ENCODE measurements at regions not wholly inside any gene's neighbourhood (a gene's known extent, or its start where the extent isn't known, plus 50 kb on each side); places are given as distances from the start of the nearest gene placed in this dataset.

DNA sequence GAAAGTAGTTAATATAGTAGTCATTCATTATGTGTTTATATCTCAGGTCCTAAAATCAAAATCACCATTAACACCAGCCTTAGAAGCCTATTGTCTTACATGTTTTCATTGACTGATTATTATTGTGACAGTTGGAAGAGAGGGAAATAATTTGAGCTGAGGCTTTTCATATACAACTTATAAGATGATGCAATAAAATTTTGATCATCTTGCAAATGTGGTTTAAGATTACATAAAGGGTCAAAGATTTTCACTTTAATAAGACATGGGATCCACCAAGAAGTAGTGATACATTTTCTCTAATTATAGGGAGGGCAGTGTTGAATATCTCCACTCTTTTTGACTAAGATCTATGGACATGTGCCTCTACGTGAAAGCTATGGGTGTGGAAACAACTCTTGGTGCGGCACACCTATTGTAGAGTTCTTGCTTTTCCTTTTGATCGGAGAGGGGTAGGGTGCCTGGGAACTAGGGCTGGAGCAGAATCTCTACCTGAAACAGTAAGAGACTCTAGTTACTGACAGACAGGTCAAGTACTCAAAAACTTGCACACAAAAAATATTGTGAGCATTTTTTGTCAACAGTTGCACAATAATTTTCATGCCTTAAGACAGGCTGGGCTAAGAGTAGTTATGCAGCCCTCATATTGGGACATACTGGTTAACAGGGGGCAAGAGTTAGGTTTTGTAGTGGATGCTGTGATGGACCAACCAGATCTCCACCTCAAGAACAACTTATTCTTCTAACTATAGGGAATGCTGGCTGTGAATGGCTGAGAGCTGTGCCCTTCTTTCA lies 139.3 kb upstream of the FST start:
- H3K4me1 Mint-ChIP-seq (ENCODE audit: low read depth) = no peaks in the 10 kb centered on the region
- H3K36me3 Mint-ChIP-seq (ENCODE audit: low read depth) = no peaks in the 10 kb centered on the region
- no peak overlapping the region for H3K27ac Mint-ChIP-seq
- H3K27me3 Mint-ChIP-seq = peaks cover 7% of the 10 kb centered on the region
- H3K9me3 Mint-ChIP-seq = peaks cover 14% of the 10 kb centered on the region
- no peak overlapping the region for H3K4me3 Mint-ChIP-seq

DNA sequence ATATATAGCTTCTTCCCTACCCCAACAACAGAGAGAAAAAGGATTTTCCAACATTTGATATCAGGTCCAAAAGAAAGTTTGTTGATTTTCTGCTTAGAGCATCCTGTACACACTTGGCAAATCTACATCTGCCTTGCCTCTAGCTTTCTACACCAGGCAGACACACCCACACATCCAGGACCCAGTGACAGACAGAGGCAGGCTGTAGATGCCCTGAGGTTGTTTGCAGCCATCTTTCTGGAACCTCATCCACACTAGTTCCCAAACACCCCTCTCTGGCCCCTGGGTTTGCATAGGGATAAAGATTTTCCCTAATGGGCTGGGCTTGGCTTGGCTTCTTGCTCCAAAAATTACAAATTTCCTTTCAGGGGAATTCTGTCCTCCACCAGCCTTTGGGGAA lies 138.2 kb upstream of the FST start:
- Mint-ChIP-seq H3K27me3 (peaks cover 8% of the 10 kb centered on the region), H3K4me1 (ENCODE audit: low read depth) (no peaks in the 10 kb centered on the region), H3K9me3 (peaks cover 14% of the 10 kb centered on the region), H3K4me3 (no peak overlapping the region), H3K27ac (no peak overlapping the region), H3K36me3 (ENCODE audit: low read depth) (no peaks in the 10 kb centered on the region)

DNA sequence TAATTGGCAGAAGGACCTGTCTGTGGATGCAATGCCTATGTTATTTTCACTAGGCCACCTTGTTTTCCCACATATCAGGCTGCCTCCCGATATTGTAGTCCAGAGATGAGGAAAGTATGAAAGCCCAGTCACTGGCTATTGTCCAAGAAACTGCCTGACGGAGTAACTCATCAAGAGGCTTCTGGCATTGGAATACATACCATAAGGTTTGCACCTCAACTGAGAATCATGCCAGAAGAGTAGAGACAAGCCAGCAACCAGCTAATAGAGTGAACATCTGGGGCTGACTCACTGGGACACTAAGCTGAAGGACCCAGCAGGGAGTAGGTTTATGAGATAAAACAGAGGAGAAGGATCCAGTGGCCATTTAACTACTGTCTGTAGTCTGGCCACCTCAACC lies 137.2 kb upstream of the FST start:
- Mint-ChIP-seq H3K4me1 (ENCODE audit: low read depth) (no peaks in the 10 kb centered on the region), H3K27ac (no peak overlapping the region), H3K4me3 (no peak overlapping the region), H3K36me3 (ENCODE audit: low read depth) (no peaks in the 10 kb centered on the region), H3K9me3 (peaks cover 14% of the 10 kb centered on the region), H3K27me3 (peaks cover 8% of the 10 kb centered on the region)

DNA sequence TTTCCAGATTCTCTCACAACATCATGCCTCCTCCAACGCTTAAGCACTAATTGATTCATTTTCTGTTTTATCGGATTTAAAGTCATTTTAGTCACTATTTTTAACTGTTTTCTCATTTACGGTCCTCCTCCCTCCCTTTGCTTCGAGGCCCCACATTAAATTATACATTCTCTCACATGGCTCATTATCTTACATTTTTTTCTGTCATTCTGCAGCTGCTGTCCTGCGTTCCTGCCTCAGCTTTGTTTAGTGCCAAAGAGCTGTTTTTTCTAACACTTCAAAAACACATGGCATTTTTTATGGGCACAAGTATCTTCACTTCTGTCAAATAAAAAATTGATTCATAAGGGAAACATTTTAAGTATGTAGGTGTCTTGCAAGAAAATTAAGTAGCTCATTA lies 130.1 kb upstream of the FST start:
- no peaks in the 10 kb centered on the region for H3K4me1 Mint-ChIP-seq (ENCODE audit: low read depth)
- H3K27ac Mint-ChIP-seq = no peak overlapping the region
- H3K4me3 Mint-ChIP-seq = no peak overlapping the region
- H3K36me3 Mint-ChIP-seq (ENCODE audit: low read depth) = no peaks in the 10 kb centered on the region
- H3K27me3 Mint-ChIP-seq = peaks cover 12% of the 10 kb centered on the region
- H3K9me3 Mint-ChIP-seq = no peaks in the 10 kb centered on the region

DNA sequence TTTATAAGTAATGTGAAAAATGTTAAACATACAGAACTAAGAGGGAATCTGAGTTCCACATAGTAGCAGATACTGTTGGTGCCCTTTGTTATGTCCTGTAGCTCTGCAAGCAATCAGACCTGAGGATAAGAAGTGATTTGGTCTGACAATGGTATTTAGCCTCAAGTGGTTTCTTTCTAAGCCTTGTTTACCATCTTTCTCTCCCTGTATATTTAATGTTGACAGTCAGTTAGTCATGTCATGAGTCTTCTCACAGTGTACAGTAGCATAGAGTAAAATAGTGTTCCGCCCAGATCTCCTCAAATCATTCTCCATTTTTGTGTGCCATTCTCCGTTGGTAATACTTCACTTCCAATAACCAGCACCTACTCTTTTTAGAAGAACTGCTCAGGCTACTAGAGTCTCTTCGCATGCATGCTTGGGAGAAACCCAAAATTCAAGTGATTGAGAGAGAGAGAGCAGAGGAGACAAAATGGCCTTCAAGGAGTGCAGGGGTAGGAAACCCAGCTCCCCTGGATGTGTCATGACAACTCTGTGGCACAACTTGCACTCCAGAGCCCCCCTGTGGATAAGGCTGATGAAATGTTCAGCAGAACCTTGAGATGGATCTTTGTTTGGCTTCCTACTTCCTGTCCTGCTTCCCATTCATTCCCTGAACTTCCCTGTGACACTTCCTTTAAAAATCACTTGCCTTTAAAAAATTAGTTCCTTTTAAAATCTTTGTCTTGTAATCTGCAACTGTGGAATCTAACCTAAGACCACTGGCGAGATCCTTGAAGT lies 129.2 kb upstream of the FST start:
- H3K9me3 Mint-ChIP-seq = no peaks in the 10 kb centered on the region
- H3K4me1 Mint-ChIP-seq (ENCODE audit: low read depth) = no peaks in the 10 kb centered on the region
- no peak overlapping the region for H3K4me3 Mint-ChIP-seq
- no peak overlapping the region for H3K27ac Mint-ChIP-seq
- no peaks in the 10 kb centered on the region for H3K36me3 Mint-ChIP-seq (ENCODE audit: low read depth)
- peaks cover 9% of the 10 kb centered on the region for H3K27me3 Mint-ChIP-seq

DNA sequence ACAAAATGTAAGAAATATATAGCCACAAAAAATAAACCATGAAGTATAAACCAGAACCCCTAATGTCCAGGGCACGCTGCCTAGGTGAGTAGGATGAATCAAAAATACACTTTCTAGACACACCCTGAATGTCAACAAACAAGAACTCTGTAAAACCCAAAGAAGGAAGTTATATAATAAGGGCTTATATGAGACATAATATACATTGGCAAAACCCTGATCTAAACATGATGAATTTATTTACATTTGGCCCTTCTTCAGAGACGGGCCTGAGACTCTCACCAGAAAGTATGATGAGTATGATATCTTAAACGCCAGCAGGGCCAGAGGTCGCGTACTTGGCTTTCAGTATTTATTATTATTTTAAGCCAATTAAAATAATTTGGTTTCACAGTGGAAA lies 125.1 kb upstream of the FST start:
- Mint-ChIP-seq H3K27me3 (peaks cover 8% of the 10 kb centered on the region), H3K36me3 (ENCODE audit: low read depth) (no peaks in the 10 kb centered on the region), H3K27ac (no peak overlapping the region), H3K4me1 (ENCODE audit: low read depth) (no peaks in the 10 kb centered on the region), H3K4me3 (no peak overlapping the region), H3K9me3 (no peaks in the 10 kb centered on the region)

DNA sequence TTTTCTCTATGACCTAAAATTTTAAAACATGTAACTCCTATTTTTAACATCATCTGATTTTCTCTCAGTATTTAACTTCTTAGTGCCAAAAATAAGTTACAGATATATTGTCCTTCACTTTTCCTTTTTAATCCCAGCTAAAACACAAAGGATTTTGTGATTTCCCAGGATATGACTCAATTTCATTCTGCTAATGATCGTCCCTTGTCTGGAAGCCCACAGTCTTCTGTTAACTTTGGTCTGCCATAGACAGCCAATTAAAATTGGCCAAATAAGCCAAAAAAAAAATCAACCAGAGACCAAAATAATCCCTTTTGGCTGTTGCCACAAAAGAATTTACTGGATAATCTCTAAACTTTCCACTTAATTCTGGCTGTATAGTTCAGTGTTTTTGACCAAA lies 124.5 kb upstream of the FST start:
- Mint-ChIP-seq H3K27me3 (peaks cover 7% of the 10 kb centered on the region), H3K9me3 (no peaks in the 10 kb centered on the region), H3K4me1 (ENCODE audit: low read depth) (no peaks in the 10 kb centered on the region), H3K36me3 (ENCODE audit: low read depth) (no peaks in the 10 kb centered on the region), H3K27ac (no peak overlapping the region), H3K4me3 (no peak overlapping the region)

DNA sequence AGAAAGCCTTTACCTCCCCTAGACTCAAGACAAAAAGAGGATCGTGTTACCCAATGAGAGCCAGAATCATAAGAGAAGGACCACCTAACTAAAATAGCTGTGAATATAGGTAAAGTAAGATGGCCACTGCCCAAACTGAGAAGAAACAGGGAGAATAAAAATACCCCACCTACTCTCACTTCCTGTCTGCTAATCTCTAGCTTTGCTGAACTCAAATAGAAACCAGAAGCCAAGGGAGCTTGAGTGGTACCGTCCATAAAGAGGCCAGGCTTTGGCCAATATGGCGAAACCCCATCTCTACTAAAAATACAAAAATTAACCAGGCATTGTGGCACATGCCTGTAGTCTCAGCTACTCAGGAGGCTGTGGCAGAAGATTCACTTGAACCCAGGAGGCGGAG lies 123.0 kb upstream of the FST start:
- Mint-ChIP-seq H3K27ac (no peak overlapping the region), H3K4me1 (ENCODE audit: low read depth) (no peaks in the 10 kb centered on the region), H3K27me3 (peaks cover 4% of the 10 kb centered on the region), H3K4me3 (no peak overlapping the region), H3K36me3 (ENCODE audit: low read depth) (no peaks in the 10 kb centered on the region), H3K9me3 (no peaks in the 10 kb centered on the region)

DNA sequence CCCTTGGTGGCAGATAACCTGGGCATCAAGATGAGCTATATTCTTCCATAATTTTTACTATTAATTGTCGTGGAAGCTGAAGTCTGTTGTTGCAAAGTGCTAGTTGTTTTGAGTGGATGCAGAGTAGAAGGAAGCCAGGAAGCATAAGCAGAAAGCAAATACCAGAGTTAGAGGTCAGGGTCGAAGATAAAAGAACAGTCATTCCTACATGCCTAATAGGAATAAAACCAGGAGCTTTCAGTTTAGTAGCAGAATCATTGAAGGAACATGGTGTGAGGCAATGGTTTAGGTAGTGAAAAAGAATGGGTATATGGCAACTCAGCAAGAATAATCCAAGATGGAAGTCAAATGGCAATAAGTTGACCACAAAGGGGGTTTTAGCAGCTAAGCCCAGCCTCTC lies 121.6 kb upstream of the FST start:
- H3K9me3 Mint-ChIP-seq = no peaks in the 10 kb centered on the region
- no peaks in the 10 kb centered on the region for H3K36me3 Mint-ChIP-seq (ENCODE audit: low read depth)
- H3K27ac Mint-ChIP-seq = no peak overlapping the region
- no peaks in the 10 kb centered on the region for H3K4me1 Mint-ChIP-seq (ENCODE audit: low read depth)
- no peak overlapping the region for H3K4me3 Mint-ChIP-seq
- peaks cover 4% of the 10 kb centered on the region for H3K27me3 Mint-ChIP-seq

DNA sequence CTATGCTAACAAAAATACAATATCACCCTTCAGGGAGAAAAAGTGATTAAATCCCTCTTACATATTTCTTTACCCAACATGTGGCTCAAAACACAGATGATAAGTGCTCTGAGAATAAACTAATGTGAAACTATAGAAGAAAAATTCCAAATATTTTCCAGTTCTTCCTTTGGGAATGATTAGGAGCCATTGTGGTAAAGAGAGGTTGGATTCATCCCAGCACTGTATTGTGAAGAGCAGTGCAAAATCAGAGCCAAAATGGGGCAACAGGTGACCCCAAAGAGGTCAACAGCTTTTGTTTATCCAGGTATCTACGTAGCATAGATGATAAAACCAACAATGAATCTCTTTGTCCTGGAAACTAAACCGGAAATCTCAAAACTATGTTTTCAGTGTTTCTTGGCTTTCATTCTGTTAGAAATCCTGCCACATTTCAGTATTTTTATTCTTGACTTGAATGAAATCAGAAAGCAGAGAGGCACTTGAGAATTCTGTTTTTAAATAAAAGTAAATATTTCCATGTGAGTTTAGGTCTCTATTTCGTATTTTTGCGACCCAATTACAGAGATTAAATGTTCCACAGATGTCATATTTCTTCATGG lies 120.4 kb upstream of the FST start:
- H3K27ac Mint-ChIP-seq = no peak overlapping the region
- H3K36me3 Mint-ChIP-seq (ENCODE audit: low read depth) = no peaks in the 10 kb centered on the region
- H3K9me3 Mint-ChIP-seq = no peaks in the 10 kb centered on the region

DNA sequence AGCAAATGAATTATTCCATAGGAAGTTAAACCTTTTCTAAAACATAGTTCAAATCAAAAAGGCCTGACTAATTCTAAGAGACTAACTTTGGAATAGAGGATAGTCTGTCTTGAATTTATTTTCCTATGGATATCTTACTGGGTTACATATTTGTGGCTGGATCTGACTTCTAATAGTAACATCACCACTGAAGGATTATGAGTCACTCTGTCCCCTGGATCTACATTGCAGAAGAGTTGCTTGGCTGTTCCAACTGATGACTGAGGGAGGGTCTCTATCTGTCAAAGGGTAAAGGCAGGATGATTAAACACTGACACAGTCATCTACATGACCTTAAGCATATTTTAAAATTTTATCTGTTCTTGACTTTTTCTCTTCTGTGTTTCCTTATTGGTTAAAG lies 119.6 kb upstream of the FST start:
- Mint-ChIP-seq H3K4me1 (ENCODE audit: low read depth) (no peaks in the 10 kb centered on the region), H3K27ac (no peak overlapping the region), H3K36me3 (ENCODE audit: low read depth) (no peaks in the 10 kb centered on the region), H3K27me3 (no peaks in the 10 kb centered on the region), H3K4me3 (no peak overlapping the region), H3K9me3 (no peaks in the 10 kb centered on the region)

More for the DNA sequence above, 120.4 kb upstream of the FST start:
- H3K27me3 Mint-ChIP-seq = peaks cover 4% of the 10 kb centered on the region
- H3K4me3 Mint-ChIP-seq = no peak overlapping the region
- no peaks in the 10 kb centered on the region for H3K4me1 Mint-ChIP-seq (ENCODE audit: low read depth)

DNA sequence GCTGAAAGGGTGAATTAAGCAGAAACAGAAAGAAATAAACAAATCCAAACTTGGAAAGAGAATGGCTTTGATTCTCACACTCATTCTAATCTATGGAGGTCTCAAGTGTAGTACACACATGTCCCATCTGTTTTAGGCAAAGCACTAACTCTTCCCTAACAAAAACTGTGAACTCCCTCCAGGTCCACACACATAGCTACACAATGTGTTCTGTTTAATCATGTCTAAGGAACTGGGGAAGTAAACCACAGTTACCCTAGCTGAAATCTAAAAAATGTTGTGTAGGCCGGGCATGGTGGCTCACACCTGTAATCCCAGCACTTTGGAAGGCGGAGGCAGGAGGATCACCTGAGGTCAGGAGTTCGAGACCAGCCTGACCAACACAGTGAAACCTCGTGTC lies 118.7 kb upstream of the FST start:
- H3K27ac Mint-ChIP-seq = no peak overlapping the region
- no peaks in the 10 kb centered on the region for H3K36me3 Mint-ChIP-seq (ENCODE audit: low read depth)
- no peaks in the 10 kb centered on the region for H3K4me1 Mint-ChIP-seq (ENCODE audit: low read depth)
- H3K9me3 Mint-ChIP-seq = no peaks in the 10 kb centered on the region
- no peaks in the 10 kb centered on the region for H3K27me3 Mint-ChIP-seq
- no peak overlapping the region for H3K4me3 Mint-ChIP-seq

DNA sequence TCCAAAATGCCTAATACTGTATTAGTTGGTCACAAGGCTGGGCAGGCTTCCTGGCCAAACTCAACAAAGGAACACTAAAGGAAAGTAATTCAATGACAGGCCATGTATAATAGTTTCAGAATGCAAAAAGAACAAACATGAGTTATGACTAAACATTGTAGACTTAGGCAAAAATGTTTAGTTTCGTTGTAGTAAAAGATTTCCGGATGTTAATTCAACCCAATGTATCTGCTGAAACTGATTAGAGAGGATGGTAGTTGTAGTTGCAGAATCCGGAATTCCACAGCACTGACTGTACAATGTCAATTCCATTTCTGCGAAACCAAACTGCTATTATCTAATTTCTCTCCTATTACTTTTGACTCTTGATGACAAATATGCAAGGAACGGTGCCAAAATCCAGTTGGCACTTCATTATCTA lies 117.9 kb upstream of the FST start:
- Mint-ChIP-seq H3K4me3 (no peak overlapping the region), H3K9me3 (no peaks in the 10 kb centered on the region), H3K4me1 (ENCODE audit: low read depth) (no peaks in the 10 kb centered on the region), H3K27me3 (no peaks in the 10 kb centered on the region), H3K27ac (no peak overlapping the region), H3K36me3 (ENCODE audit: low read depth) (no peaks in the 10 kb centered on the region)

DNA sequence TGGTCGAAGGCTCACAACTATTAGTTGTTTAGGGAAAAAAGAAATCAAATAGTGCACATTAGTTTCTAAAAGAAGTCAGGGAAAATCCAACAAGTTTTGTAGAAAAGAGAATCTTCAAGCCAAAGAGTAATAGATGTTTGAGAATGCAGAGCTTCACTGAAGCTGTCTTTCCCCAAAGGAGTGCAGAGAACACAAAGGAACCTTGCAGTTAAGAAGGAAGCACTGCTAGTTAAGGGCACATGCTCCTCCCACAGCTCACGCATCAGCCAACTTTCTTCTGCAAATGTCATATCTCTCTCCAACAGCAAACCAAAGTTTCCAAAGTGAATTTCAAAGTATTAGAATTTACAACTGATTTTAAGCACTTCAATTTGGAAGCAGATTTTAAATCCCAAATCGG lies 116.4 kb upstream of the FST start:
- H3K4me3 Mint-ChIP-seq = no peak overlapping the region
- H3K36me3 Mint-ChIP-seq (ENCODE audit: low read depth) = no peaks in the 10 kb centered on the region
- H3K9me3 Mint-ChIP-seq = no peaks in the 10 kb centered on the region
- H3K27ac Mint-ChIP-seq = no peak overlapping the region
- peaks cover 2% of the 10 kb centered on the region for H3K27me3 Mint-ChIP-seq
- no peaks in the 10 kb centered on the region for H3K4me1 Mint-ChIP-seq (ENCODE audit: low read depth)

DNA sequence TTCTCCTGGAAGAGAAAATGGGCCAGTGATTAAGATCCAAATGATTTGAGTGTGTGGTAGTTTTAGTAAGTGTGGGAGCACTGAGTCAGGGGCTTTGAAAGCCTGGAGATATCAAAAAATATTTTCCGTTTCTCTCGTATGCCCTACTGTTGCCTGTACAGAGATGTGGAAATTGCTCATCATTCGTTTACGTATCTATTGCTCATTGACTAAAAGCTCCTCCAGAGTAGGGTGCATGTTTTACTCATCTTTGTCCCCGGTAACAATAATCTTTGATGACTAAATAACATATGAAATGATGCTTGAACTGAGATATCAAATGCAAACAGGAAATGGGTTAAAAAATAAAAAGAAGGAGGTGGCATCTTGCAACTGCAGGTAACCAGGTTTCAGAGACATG lies 114.2 kb upstream of the FST start:
- no peaks in the 10 kb centered on the region for H3K9me3 Mint-ChIP-seq
- H3K36me3 Mint-ChIP-seq (ENCODE audit: low read depth) = no peaks in the 10 kb centered on the region
- peak overlapping the region; percentile 38 for H3K27ac Mint-ChIP-seq
- peaks cover 10% of the 10 kb centered on the region for H3K27me3 Mint-ChIP-seq
- no peak overlapping the region for H3K4me3 Mint-ChIP-seq
- no peaks in the 10 kb centered on the region for H3K4me1 Mint-ChIP-seq (ENCODE audit: low read depth)
